Gastroesophageal sphincter (tissue), 4 donors: ENCODE measurements at regions not wholly inside any gene's neighbourhood (a gene's known extent, or its start where the extent isn't known, plus 50 kb on each side); places are given as distances from the start of the nearest gene placed in this dataset.
A peak's percentile ranks its signal among the peaks of the same experiment; 100 is the strongest.
"Not testable (repeated sequence)": the region's sequence is repeated elsewhere in the genome, so short reads cannot be mapped to it uniquely, and the experiment has no call there.

Source experiments
- ATAC-seq: fragments of 150-250 bp; one replicate; pipeline ENCODE4 v1.9.1; 2016; ENCODE audit warnings: mild to moderate bottlenecking, moderate library complexity
- H3K27ac ChIP-seq, 4 donors: fragments of 200-600 bp; sonication (generic) in 3 of 4; 1 replicate in 3 of 4; 2 replicates in 1 of 4; pipeline ENCODE4 v1.5.1; 2016 to 2019
- H3K27me3 ChIP-seq: fragments of 200-600 bp; sonication (generic); one replicate; pipeline ENCODE4 v1.5.1; 2019
- H3K36me3 ChIP-seq, 2 donors: fragments of 200-600 bp; sonication (generic); one replicate each; pipeline ENCODE4 v1.5.1; 2019; ENCODE audit warnings: control low read depth in 1 of 2
- H3K4me1 ChIP-seq, 3 donors: fragments of 200-600 bp; sonication (generic); 1 replicate in 2 of 3; 2 replicates in 1 of 3; pipeline ENCODE4 v1.5.1; 2016 to 2019; ENCODE audit warnings: control low read depth in 2 of 3
- H3K4me3 ChIP-seq, 2 donors: fragments of 200-600 bp; sonication (generic); one replicate each; pipeline ENCODE4 v1.5.1; 2019; ENCODE audit warnings: mild to moderate bottlenecking in 1 of 2, moderate library complexity in 1 of 2
- H3K9me3 ChIP-seq, 3 donors: fragments of 200-600 bp; sonication (generic); one replicate each; pipeline ENCODE4 v1.5.1; 2017 to 2019; ENCODE audit warnings: control low read depth in 2 of 3
- EP300 ChIP-seq: sonication (generic); formaldehyde crosslinking; IDR thresholded peaks from one replicate; pipeline ENCODE4 v1.6.1; 2017; ENCODE audit warnings: antibody characterized with exemption, mild to moderate bottlenecking
- POLR2A ChIP-seq, 2 donors: fragments of 450-650 bp; IDR thresholded peaks; one replicate each; pipeline ENCODE4 v1.6.1; 2017; ENCODE audit warnings: antibody characterized with exemption in 2 of 2, mild to moderate bottlenecking in 2 of 2, moderate library complexity in 1 of 2
- POLR2AphosphoS5 ChIP-seq: sonication (generic); formaldehyde crosslinking; IDR thresholded peaks from one replicate; pipeline ENCODE4 v1.6.1; 2017; ENCODE audit warnings: antibody characterized with exemption
- WGBS, 2 donors: methylation state at CpG; one replicate each; pipeline ENCODE4 v1.1.5; 2018; ENCODE audit warnings: low coverage in 1 of 2; 5-methylcytosine and 5-hydroxymethylcytosine counted together
- TF ChIP-seq, protein P1 (sequence below), 4 experiments: fragments of 200-600 bp in 2 of 4; fragments of 450-650 bp in 2 of 4; sonication (generic) in 1 of 4; IDR thresholded peaks; one replicate each; pipeline ENCODE4 v1.5.1; 2017 to 2019; ENCODE audit warnings: antibody characterized with exemption in 4 of 4, mild to moderate bottlenecking in 2 of 4, moderate library complexity in 2 of 4

DNA sequence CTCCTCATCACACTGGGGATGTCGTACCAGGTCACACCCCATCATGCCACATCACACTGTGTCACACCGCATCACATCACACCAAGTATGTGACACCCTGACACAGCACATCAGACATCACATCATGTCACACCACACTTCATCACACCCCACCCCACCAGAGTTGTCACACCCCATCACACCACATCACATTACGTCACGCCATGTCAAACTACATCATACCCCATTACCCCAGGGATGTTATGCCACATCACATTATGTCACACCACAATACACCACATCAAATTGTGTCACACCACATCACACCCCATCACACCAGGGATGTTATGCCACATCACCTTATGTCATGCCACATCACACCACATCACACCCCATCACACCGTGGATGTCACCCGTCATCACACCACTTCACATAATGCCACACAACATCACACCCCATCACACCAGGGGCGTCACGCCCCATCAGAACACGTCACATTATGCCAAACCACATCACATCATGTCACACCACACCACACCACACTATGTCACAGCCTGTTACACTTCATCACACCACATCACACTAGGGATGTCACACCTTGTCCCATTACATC lies 133.6 kb downstream of the TMEM121 start:
- TF ChIP-seq POLR2AphosphoS5: no peak
- TF ChIP-seq POLR2A (IDR thresholded peaks at IDR 0.05): no peak
- TF ChIP-seq EP300: no peak
- TF ChIP-seq, protein P1, sequence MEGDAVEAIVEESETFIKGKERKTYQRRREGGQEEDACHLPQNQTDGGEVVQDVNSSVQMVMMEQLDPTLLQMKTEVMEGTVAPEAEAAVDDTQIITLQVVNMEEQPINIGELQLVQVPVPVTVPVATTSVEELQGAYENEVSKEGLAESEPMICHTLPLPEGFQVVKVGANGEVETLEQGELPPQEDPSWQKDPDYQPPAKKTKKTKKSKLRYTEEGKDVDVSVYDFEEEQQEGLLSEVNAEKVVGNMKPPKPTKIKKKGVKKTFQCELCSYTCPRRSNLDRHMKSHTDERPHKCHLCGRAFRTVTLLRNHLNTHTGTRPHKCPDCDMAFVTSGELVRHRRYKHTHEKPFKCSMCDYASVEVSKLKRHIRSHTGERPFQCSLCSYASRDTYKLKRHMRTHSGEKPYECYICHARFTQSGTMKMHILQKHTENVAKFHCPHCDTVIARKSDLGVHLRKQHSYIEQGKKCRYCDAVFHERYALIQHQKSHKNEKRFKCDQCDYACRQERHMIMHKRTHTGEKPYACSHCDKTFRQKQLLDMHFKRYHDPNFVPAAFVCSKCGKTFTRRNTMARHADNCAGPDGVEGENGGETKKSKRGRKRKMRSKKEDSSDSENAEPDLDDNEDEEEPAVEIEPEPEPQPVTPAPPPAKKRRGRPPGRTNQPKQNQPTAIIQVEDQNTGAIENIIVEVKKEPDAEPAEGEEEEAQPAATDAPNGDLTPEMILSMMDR (IDR thresholded peaks at IDR 0.05): no peak
- no peak overlapping the region for H3K4me3 ChIP-seq
- peaks cover 0 to 8% (median 0%) of the 10 kb centered on the region in 3 donors for H3K4me1 ChIP-seq
- H3K9me3 ChIP-seq: peaks cover 0 to 33% (median 0%) of the 10 kb centered on the region in 3 donors
- no peak for ATAC-seq
- H3K36me3 ChIP-seq: no peaks in the 10 kb centered on the region
- H3K27ac ChIP-seq: no peak overlapping the region
- H3K27me3 ChIP-seq: no peaks in the 10 kb centered on the region
- 81 to 98% methylated on average over 6 to 9 of the region's 9 CpGs for WGBS, 2 donors

DNA sequence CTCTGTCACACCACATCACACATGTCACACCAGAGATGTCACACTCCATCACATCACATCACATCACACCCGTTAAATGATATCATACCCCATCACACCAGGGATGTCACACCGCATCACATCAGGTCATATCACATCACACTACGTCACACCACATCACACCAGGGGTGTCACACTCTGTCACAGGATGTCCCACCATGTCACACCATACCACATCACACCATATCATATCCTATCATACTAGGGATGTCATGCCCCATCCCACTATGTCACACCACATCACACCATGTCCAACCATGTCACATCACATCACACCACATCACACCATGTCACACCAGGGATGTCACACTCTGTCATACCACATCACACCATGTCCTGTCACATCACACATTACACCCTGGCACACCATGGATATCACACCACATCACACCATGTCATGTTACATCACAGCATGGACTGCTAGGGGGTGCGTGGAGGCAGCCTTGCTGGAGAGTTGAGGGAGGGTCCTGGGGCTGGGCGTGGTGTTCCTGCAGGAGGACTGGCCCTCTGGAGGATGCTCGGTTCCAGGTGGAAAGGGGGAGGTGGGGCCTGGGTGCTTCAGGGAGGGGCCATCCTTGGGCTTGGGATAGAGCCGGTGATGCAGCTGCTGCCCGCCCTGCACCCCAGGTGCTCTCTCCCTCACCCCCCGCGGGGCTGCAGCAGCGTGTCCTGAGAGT lies 134.6 kb downstream of the TMEM121 start:
- peaks cover 0 to 33% (median 0%) of the 10 kb centered on the region in 3 donors for H3K9me3 ChIP-seq
- no peaks in the 10 kb centered on the region for H3K27me3 ChIP-seq
- TF ChIP-seq POLR2A (IDR thresholded peaks at IDR 0.05): no peak
- TF ChIP-seq, protein P1 (IDR thresholded peaks at IDR 0.05): no peak
- no peak for TF ChIP-seq EP300
- no peak overlapping the region for H3K27ac ChIP-seq
- no peak for ATAC-seq
- H3K36me3 ChIP-seq: no peaks in the 10 kb centered on the region
- no peak overlapping the region for H3K4me3 ChIP-seq
- 82 to 96% methylated on average over 3 of the region's 11 CpGs for WGBS, 2 donors
- peaks cover 0 to 8% (median 0%) of the 10 kb centered on the region in 3 donors for H3K4me1 ChIP-seq

DNA sequence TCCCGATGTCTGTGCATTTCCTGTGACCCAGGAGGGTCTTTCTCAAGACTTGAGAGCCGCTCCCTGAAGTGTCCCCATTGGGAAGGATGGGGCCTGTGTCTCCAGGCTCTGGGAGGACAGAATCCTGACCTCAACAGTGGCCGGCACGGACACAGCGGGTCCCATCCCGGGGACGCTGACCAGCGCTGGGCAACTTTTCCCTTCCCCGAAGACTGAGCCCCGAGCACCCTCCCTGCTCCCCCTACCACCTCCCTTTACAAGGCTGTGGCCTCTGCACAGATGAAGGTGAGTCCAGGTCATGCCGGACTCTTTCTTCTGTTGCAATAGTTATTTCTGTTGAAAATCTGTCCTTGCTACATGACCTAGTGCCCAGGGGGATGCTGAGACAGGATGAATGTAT lies 135.7 kb downstream of the TMEM121 start:
- H3K27me3 ChIP-seq, H3K4me1 ChIP-seq, ATAC-seq, H3K4me3 ChIP-seq, H3K36me3 ChIP-seq, H3K27ac ChIP-seq: not testable (repeated sequence)
- WGBS, 2 donors: 74% methylated on average over 9 of the region's 11 CpGs; no CpG with 5 or more reads in 1 of the 2 donors
- peaks cover 0 to 26% (median 0%) of the 10 kb centered on the region in 3 donors for H3K9me3 ChIP-seq

DNA sequence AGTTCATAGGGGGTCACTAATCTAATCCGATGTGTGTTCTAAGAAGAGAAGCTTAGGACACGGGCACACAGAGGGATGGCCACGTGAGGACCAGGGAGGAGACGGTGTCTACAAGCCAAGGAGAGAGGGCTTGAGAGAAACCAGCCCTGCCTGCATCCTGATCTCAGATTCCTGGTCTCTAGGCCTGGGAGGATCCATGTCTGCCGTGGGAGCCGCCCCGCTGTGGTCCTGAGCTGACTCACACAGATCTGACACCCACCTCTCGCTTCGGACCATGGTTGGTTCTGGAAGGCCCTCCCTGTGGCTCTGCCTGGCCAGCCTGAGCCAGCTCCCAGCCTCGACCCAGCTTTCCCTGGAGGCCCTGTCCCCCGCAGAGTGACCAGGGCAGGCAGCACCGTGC lies 136.2 kb downstream of the TMEM121 start:
- not testable (repeated sequence) for ATAC-seq, H3K27ac ChIP-seq, H3K27me3 ChIP-seq, H3K4me3 ChIP-seq, H3K36me3 ChIP-seq, H3K4me1 ChIP-seq
- WGBS, 2 donors: no CpG with 5 or more reads among the region's 12 CpGs
- peaks cover 0 to 21% (median 0%) of the 10 kb centered on the region in 3 donors for H3K9me3 ChIP-seq

DNA sequence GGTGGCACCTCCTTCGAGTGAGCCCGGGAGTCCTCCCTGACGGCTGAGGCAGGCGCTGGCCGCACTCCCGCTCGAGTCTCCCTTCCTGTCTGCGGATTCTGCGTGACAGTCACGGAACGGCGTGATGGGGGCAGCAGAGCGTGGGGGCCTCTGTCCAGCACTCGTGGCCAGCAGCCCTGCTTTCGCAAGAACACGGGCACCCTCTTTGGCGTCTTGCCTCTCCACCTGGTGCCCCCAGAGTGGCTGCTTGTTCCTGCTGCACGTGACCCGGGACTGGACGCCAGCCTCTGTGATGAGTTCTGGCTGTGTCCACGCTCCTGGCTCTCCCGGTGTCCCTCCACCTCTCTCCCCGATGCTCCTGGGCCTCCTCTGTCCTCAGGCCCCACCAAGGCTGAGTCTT lies 136.9 kb downstream of the TMEM121 start:
- ATAC-seq, H3K27ac ChIP-seq, H3K4me3 ChIP-seq, H3K27me3 ChIP-seq, H3K36me3 ChIP-seq, H3K4me1 ChIP-seq: not testable (repeated sequence)
- peaks cover 0 to 14% (median 0%) of the 10 kb centered on the region in 3 donors for H3K9me3 ChIP-seq
- 65% methylated on average over 4 of the region's 23 CpGs; no CpG with 5 or more reads in 1 of the 2 donors for WGBS, 2 donors

DNA sequence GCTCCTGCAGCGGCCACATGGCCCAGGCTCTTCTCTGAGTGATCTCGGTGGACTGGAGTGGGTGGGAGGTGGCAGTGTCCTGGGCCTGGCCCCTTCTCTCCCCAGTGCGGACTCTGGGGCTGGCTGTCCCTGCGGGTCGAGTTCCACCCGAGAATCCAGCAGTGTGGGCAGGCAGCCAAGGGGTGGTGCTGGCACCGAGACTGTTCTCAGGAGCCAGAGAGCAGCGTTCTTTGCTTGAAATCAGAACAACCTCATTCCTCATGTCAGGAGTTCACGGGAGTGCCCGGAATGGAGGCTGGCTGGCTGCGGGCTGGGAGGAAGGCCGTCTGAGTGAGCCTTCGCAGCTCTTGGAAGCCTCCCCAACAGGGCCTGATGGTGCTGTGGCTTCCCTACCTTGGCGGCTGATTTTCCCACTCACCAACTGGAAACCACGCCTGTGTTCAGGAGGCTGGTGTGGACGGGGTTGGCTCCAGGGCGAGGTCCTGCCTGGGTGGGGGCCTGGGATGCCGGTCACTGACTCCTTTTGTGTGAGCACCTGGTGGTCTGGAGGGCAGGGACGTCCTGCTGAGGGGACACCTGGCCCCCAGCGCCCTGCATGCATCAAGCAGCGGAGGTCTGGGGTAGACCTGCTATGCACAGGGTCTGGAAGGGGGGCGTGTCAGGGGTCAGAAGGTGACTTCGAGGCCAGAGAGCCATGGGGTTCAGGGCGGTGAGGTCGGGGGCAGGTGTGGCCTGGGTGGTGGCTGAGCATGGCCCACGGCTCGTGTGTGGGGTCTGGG lies 137.6 kb downstream of the TMEM121 start:
- peak; percentile 64 for TF ChIP-seq POLR2AphosphoS5
- H3K27me3 ChIP-seq, ATAC-seq, H3K4me3 ChIP-seq, H3K9me3 ChIP-seq, H3K36me3 ChIP-seq, H3K4me1 ChIP-seq: not testable (repeated sequence)
- peak overlapping the region in 3 of 4 donors; percentile 37 to 72 (median 65) for H3K27ac ChIP-seq
- 80% methylated on average over 1 of the region's 27 CpGs; no CpG with 5 or more reads in 1 of the 2 donors for WGBS, 2 donors
